BE2C (cell line): ENCODE measurements at regions not wholly inside any gene's neighbourhood (a gene's known extent, or its start where the extent isn't known, plus 50 kb on each side); places are given as distances from the start of the nearest gene placed in this dataset.
"Not testable (repeated sequence)": the region's sequence is repeated elsewhere in the genome, so short reads cannot be mapped to it uniquely, and the experiment has no call there.

Source experiments
- DNase-seq: peaks from one replicate; pipeline ENCODE4 v3.0.0-alpha.2; 2020
- H3K27me3 ChIP-seq: fragments of 250-450 bp; sonication (Bioruptor Pico); 2 replicates; pipeline ENCODE4 v1.5.1; 2020; ENCODE audit warnings: mild to moderate bottlenecking
- H3K36me3 ChIP-seq: fragments of 250-450 bp; sonication (Bioruptor Pico); 2 replicates; pipeline ENCODE4 v1.5.1; 2020; ENCODE audit warnings: mild to moderate bottlenecking
- H3K4me1 ChIP-seq: fragments of 250-450 bp; sonication (Bioruptor Pico); 2 replicates; pipeline ENCODE4 v1.5.1; 2020
- H3K4me3 ChIP-seq: 2 replicates; pipeline ENCODE4 v1.5.1; 2011; ENCODE audit warnings: low read depth, low read length
- H3K9me3 ChIP-seq: fragments of 250-450 bp; sonication (Bioruptor Pico); 2 replicates; pipeline ENCODE4 v1.5.1; 2020
- TF ChIP-seq, protein P1 (sequence below): IDR thresholded peaks from 2 replicates; pipeline ENCODE4 v1.5.1; 2012; ENCODE audit warnings: mild to moderate bottlenecking, low read depth, low read length

DNA sequence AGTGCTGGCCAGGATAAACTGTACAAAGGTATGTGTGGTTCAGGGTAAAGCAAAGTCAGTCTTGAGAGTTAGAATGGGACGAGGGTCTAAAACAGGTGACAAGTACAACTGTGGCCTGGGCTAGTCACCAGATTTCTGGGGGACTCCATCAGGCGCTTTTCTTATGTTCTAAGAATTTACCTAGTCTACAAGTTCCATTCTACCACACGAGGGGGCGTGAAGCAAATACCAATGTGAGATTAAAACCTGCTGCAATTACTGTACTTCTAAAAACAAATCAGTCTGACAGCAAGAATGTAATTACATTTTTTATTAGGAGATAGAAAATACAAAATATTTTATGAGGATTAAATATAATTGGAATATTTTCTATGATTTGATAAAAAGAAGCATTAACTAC lies 146.5 kb downstream of the ALOX5 start:
- Histone ChIP-seq H3K4me1 (no peaks in the 10 kb centered on the region), H3K36me3 (no peaks in the 10 kb centered on the region), H3K27me3 (no peaks in the 10 kb centered on the region), H3K9me3 (no peaks in the 10 kb centered on the region), H3K4me3 (no peak overlapping the region)
- DNase-seq: no peak
- TF ChIP-seq, protein P1, sequence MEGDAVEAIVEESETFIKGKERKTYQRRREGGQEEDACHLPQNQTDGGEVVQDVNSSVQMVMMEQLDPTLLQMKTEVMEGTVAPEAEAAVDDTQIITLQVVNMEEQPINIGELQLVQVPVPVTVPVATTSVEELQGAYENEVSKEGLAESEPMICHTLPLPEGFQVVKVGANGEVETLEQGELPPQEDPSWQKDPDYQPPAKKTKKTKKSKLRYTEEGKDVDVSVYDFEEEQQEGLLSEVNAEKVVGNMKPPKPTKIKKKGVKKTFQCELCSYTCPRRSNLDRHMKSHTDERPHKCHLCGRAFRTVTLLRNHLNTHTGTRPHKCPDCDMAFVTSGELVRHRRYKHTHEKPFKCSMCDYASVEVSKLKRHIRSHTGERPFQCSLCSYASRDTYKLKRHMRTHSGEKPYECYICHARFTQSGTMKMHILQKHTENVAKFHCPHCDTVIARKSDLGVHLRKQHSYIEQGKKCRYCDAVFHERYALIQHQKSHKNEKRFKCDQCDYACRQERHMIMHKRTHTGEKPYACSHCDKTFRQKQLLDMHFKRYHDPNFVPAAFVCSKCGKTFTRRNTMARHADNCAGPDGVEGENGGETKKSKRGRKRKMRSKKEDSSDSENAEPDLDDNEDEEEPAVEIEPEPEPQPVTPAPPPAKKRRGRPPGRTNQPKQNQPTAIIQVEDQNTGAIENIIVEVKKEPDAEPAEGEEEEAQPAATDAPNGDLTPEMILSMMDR: no peak

DNA sequence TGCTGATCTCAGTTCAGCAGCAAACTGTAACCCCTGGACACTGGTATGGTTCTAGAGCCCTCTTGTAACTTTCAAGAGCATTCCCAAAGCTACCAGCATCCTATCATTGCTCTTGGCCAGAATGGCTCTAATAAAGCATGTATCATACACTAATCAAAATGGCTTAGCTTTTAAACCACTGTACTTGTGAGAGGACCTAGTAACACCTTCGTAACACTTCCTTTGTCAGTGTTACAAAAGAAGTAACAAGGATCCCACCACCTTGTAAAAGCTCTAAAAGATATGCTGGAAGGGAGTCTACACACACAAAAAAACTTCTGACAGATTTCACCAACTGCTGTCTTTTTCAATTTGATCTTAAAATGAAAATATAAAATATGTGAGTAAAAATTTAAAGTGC lies 144.7 kb downstream of the ALOX5 start:
- Histone ChIP-seq H3K4me3 (no peak overlapping the region), H3K36me3 (no peaks in the 10 kb centered on the region), H3K4me1 (no peaks in the 10 kb centered on the region), H3K27me3 (no peaks in the 10 kb centered on the region), H3K9me3 (no peaks in the 10 kb centered on the region)
- no peak for DNase-seq
- TF ChIP-seq, protein P1: no peak

DNA sequence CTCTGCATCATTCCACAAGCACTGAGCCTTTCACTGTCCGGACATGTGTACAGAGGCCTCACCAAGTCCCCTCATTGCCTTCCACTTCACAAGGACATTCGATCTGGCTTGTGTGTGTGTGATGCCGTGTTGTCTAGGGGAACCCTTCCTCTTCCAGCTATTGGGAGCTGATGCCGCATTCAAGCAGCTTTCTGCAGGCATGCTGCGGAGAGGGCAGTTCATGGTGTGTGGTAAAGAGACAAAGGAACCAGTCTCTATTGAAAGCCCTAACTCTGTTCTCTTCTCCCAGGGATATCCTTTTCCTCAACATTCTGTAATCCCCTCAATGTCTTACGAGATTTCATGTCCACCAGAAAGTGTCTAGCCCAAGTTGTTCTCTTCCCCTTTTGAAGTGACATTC lies 141.6 kb downstream of the ALOX5 start:
- H3K36me3 ChIP-seq: no peaks in the 10 kb centered on the region
- H3K4me1 ChIP-seq: no peaks in the 10 kb centered on the region
- no peaks in the 10 kb centered on the region for H3K9me3 ChIP-seq
- no peak overlapping the region for H3K4me3 ChIP-seq
- no peaks in the 10 kb centered on the region for H3K27me3 ChIP-seq
- no peak for DNase-seq
- TF ChIP-seq, protein P1: no peak

DNA sequence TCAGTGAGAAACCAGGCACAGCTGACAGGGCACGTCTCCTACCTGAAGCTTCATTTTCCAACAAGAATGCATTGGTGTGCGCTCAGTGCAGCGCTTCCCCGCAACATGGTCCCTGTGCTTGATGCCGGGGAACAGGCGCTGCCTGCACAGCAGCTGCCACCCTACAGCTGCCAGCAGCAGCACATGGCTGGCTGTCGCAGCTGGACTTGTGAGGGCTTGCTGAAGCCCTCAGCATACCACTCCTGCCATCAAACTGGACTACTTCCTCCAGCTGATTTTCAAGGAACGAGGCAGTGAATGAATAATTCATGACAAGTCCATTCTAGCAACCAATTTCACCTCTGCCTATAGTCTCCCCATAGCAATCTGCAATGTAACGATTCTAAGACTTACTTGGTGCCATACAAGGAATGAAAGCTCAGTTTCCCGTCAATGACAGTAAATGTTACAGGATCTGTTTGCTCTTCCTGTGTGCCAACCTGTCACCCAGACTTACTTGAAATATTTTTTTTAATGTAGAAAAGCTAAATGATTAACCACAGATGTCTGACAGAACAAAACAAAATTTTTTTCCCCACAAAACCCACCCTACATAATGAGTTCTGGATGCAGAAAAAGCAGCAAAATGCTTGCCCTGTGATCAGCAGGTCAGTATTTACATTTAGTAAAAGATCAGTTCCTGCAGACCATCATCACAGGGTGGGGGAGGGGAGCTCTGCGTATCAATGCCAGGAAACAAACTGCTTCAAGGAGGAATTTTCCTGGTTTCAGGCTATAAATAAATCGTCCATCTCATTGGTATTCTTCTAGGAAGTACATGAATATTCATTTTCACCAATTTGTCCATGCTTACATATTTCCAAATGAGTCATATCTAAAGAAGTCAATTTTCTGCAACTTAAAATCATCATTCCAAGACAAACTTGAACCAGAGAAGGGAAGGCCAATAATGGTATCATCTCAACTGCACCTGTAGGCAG lies 140.6 kb downstream of the ALOX5 start:
- DNase-seq: peak; percentile 69
- TF ChIP-seq, protein P1: no peak
- no peaks in the 10 kb centered on the region for H3K27me3 ChIP-seq
- H3K4me3 ChIP-seq: peak overlapping the region; percentile 26
- no peaks in the 10 kb centered on the region for H3K36me3 ChIP-seq
- H3K9me3 ChIP-seq: no peaks in the 10 kb centered on the region
- no peaks in the 10 kb centered on the region for H3K4me1 ChIP-seq

DNA sequence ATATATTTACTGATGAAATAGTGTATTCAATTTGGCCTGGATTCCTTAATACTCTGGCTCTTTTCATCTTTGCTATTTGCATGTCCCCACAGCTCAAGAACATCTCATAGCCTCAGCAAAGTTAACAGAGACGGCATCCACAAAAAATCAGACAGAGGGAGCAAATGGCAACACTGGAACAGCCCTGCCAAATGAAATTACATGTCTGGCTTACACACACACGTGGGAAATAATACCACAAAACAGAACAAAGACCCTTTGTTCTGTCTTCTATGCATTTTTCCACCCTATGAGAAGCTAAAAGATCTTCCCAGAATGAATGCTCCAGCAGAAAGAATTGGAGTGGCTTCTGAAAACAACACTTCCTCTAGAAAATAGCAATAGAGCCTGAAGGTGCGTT lies 139.5 kb downstream of the ALOX5 start:
- Histone ChIP-seq H3K27me3 (no peaks in the 10 kb centered on the region), H3K4me3 (peak overlapping the region; percentile 26; the same call in 1 of the 2 replicates), H3K4me1 (no peaks in the 10 kb centered on the region), H3K36me3 (no peaks in the 10 kb centered on the region), H3K9me3 (no peaks in the 10 kb centered on the region)
- TF ChIP-seq, protein P1: no peak
- DNase-seq: no peak

DNA sequence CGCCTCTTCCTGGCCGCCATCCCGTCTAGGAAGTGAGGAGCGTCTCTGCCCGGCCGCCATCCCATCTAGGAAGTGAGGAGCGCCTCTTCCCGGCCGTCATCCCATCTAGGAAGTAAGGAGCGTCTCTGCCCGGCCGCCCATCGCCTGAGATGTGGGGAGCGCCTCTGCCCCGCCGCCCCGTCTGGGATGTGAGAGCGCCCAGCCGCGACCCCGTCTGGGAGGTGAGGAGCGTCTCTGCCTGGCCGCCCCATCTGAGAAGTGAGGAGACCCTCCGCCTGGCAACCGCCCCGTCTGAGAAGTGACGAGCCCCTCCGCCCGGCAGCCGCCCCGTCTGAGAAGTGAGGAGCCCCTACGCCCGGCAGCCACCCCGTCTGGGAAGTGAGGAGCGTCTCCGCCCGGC lies 137.9 kb downstream of the ALOX5 start:
- not testable (repeated sequence) for DNase-seq, H3K4me1 ChIP-seq, H3K27me3 ChIP-seq, H3K4me3 ChIP-seq, H3K36me3 ChIP-seq, H3K9me3 ChIP-seq
